HG03064 (cell line): ENCODE measurements at regions not wholly inside any gene's neighbourhood (a gene's known extent, or its start where the extent isn't known, plus 50 kb on each side); places are given as distances from the start of the nearest gene placed in this dataset.

Source experiments
- ATAC-seq: cut with Tn5 transposase; IDR thresholded peaks from one replicate; pipeline ENCODE4 v1.9.1; 2021; ENCODE audit warnings: low read depth; ENCODE audit not compliant: unreplicated experiment

- ATAC-seq: no peak
These were observed 180.4 kb upstream of the DAB2 start for GRCh38 chr5:39605145-39605544.

GRCh38 chr5:39604491-39604890 is 179.7 kb upstream of the DAB2 start:
- no peak for ATAC-seq

- ATAC-seq: no peak
These were observed 175.1 kb upstream of the DAB2 start for GRCh38 chr5:39599721-39600431.

- no peak for ATAC-seq
These were observed 174.0 kb upstream of the DAB2 start for GRCh38 chr5:39598661-39599248.

GRCh38 chr5:39588179-39588578 is 163.4 kb upstream of the DAB2 start:
- no peak for ATAC-seq

- no peak for ATAC-seq
These were observed 162.9 kb upstream of the DAB2 start for GRCh38 chr5:39587675-39588074.

- ATAC-seq: no peak
These were observed 161.4 kb upstream of the DAB2 start for GRCh38 chr5:39586185-39586584.

- ATAC-seq: no peak
These were observed 160.1 kb upstream of the DAB2 start for GRCh38 chr5:39584927-39585326.

- no peak for ATAC-seq
These were observed 156.1 kb upstream of the DAB2 start for GRCh38 chr5:39580702-39581453.

- no peak for ATAC-seq
These were observed 155.0 kb upstream of the DAB2 start for GRCh38 chr5:39579750-39580149.

- ATAC-seq: no peak
These were observed 154.2 kb upstream of the DAB2 start for GRCh38 chr5:39578887-39579497.

GRCh38 chr5:39577529-39577928 is 152.7 kb upstream of the DAB2 start:
- no peak for ATAC-seq

- no peak for ATAC-seq
These were observed 145.7 kb upstream of the DAB2 start for GRCh38 chr5:39570403-39571027.

- no peak for ATAC-seq
These were observed 145.1 kb upstream of the DAB2 start for GRCh38 chr5:39569857-39570256.

GRCh38 chr5:39566891-39567290 is 142.1 kb upstream of the DAB2 start:
- no peak for ATAC-seq

- ATAC-seq: no peak
These were observed 141.2 kb upstream of the DAB2 start for GRCh38 chr5:39566029-39566428.

GRCh38 chr5:39561421-39561820 is 136.6 kb upstream of the DAB2 start:
- no peak for ATAC-seq

GRCh38 chr5:39560726-39561125 is 135.9 kb upstream of the DAB2 start:
- ATAC-seq: no peak

- no peak for ATAC-seq
These were observed 135.1 kb upstream of the DAB2 start for GRCh38 chr5:39559923-39560322.

GRCh38 chr5:39558541-39558940 is 133.8 kb upstream of the DAB2 start:
- no peak for ATAC-seq

GRCh38 chr5:39555788-39556187 is 131.0 kb upstream of the DAB2 start:
- ATAC-seq: no peak
